Left colon (tissue), 2 donors: ENCODE measurements at regions not wholly inside any gene's neighbourhood (a gene's known extent, or its start where the extent isn't known, plus 50 kb on each side); places are given as distances from the start of the nearest gene placed in this dataset.

Source experiments
- ATAC-seq: fragments of 200-7000 bp; cut with Tn5 transposase; one replicate; pipeline ENCODE4 v1.9.1; 2020; ENCODE audit warnings: mild to moderate bottlenecking, moderate library complexity
- DNase-seq, 2 donors: peaks; one replicate each; pipeline ENCODE4 v3.0.0-alpha.2; 2020
- intact Hi-C, 2 donors: fragments of 100-400 bp; cut with DNase I in 1 of 2; cut with micrococcal nuclease in 1 of 2; formaldehyde crosslinking; loops; one replicate each; pipeline versions ENCODE4 v1.11.2 to v1.14.0; 2022; cut with DNase I, micrococcal nuclease
- donor health status: DM: no; HTN: no; CAD: no.
- donor health status: DM: yes; HTN: yes; CAD: no.

- intact Hi-C loops = no loop called here
- DNase-seq (no peak), ATAC-seq (no peak)
Observed at GRCh38 chr3:69588170-69588569, 151.1 kb upstream of the MITF start.

GRCh38 chr3:69585472-69585871 lies 153.8 kb upstream of the MITF start:
- no peak for DNase-seq
- intact Hi-C loops = no loop called here
- ATAC-seq = no peak

GRCh38 chr3:69582044-69582443 lies 157.2 kb upstream of the MITF start:
- DNase-seq (no peak), ATAC-seq (no peak)
- intact Hi-C loops = no loop called here

- ATAC-seq (no peak), DNase-seq (no peak)
- intact Hi-C loops = no loop called here
Observed at GRCh38 chr3:69579306-69580041, 159.8 kb upstream of the MITF start.

- DNase-seq (no peak), ATAC-seq (no peak)
- intact Hi-C loops = no loop called here
Observed at GRCh38 chr3:69569520-69569919, 169.7 kb upstream of the MITF start.

GRCh38 chr3:69568951-69569350 lies 170.3 kb upstream of the MITF start:
- intact Hi-C loops = no loop called here

GRCh38 chr3:69568458-69568857 lies 170.8 kb upstream of the MITF start:
- no peak for ATAC-seq
- no peak for DNase-seq
- intact Hi-C loops = no loop called here

More at GRCh38 chr3:69568951-69569350, 170.3 kb upstream of the MITF start:
- ATAC-seq (no peak), DNase-seq (no peak)

GRCh38 chr3:69567710-69568052 lies 171.6 kb upstream of the MITF start:
- intact Hi-C loops = no loop called here
- DNase-seq (no peak), ATAC-seq (no peak)

- ATAC-seq = no peak
- no peak for DNase-seq
- intact Hi-C loops = no loop called here
Observed at GRCh38 chr3:69567023-69567709, 172.1 kb upstream of the MITF start.

GRCh38 chr3:69566275-69566674 lies 173.0 kb upstream of the MITF start:
- intact Hi-C loops = no loop called here
- ATAC-seq = no peak
- DNase-seq = no peak

- DNase-seq = no peak
- ATAC-seq = no peak
- intact Hi-C loops = no loop called here
Observed at GRCh38 chr3:69565316-69565715, 173.9 kb upstream of the MITF start.

GRCh38 chr3:69563981-69564380 lies 175.3 kb upstream of the MITF start:
- intact Hi-C loops = no loop called here
- ATAC-seq (no peak), DNase-seq (no peak)

GRCh38 chr3:69563151-69563550 lies 176.1 kb upstream of the MITF start:
- intact Hi-C loops = no loop called here
- DNase-seq (no peak), ATAC-seq (no peak)

- intact Hi-C loops = no loop called here
- ATAC-seq = no peak
- no peak for DNase-seq
Observed at GRCh38 chr3:69562020-69562419, 176.1 kb upstream of the FRMD4B start.

- DNase-seq = no peak
- ATAC-seq = no peak
- intact Hi-C loops = no loop called here
Observed at GRCh38 chr3:69560818-69561217, 174.9 kb upstream of the FRMD4B start.

- no peak for DNase-seq
- intact Hi-C loops = no loop called here
Observed at GRCh38 chr3:69560116-69560515, 174.2 kb upstream of the FRMD4B start.

GRCh38 chr3:69558912-69559311 lies 173.0 kb upstream of the FRMD4B start:
- DNase-seq = no peak
- no peak for ATAC-seq
- intact Hi-C loops = no loop called here

More at GRCh38 chr3:69560116-69560515, 174.2 kb upstream of the FRMD4B start:
- ATAC-seq = no peak

- ATAC-seq (no peak), DNase-seq (no peak)
- intact Hi-C loops = no loop called here
Observed at GRCh38 chr3:69554576-69554975, 168.7 kb upstream of the FRMD4B start.

- DNase-seq = no peak
- intact Hi-C loops = no loop called here
- no peak for ATAC-seq
Observed at GRCh38 chr3:69553888-69554287, 168.0 kb upstream of the FRMD4B start.

GRCh38 chr3:69547461-69547880 lies 161.6 kb upstream of the FRMD4B start:
- ATAC-seq (no peak), DNase-seq (no peak)
- intact Hi-C loops = no loop called here
